Chondrocyte (in vitro differentiated cells): ENCODE measurements at regions not wholly inside any gene's neighbourhood (a gene's known extent, or its start where the extent isn't known, plus 50 kb on each side); places are given as distances from the start of the nearest gene placed in this dataset.

Experiments
- DNase-seq: peaks from one replicate; pipeline ENCODE4 v3.0.0; 2021; ENCODE audit warnings: mixed read lengths, low spot score
- H3K27ac Mint-ChIP-seq: one replicate; pipeline ENCODE4 v1.8.0; 2021; ENCODE audit warnings: mild to moderate bottlenecking, moderate library complexity, mixed read lengths; ENCODE audit not compliant: unreplicated experiment
- H3K27me3 Mint-ChIP-seq: 2 replicates; pipeline ENCODE4 v1.8.0; 2021; ENCODE audit warnings: low read depth, mixed read lengths
- H3K36me3 Mint-ChIP-seq: 2 replicates; pipeline ENCODE4 v1.8.0; 2021; ENCODE audit warnings: low read depth, mixed read lengths
- H3K4me1 Mint-ChIP-seq: 2 replicates; pipeline ENCODE4 v1.8.0; 2021; ENCODE audit warnings: low read depth, mild to moderate bottlenecking, mixed read lengths
- H3K4me3 Mint-ChIP-seq: one replicate; pipeline ENCODE4 v1.8.0; 2021; ENCODE audit warnings: mild to moderate bottlenecking, moderate library complexity, mixed read lengths; ENCODE audit not compliant: unreplicated experiment
- H3K9me3 Mint-ChIP-seq: 2 replicates; pipeline ENCODE4 v1.8.0; 2021; ENCODE audit warnings: low read depth, mixed read lengths
- TF ChIP-seq, protein P1 (sequence below): fragments of 200-600 bp; sonication (generic); IDR thresholded peaks from 2 replicates; pipeline ENCODE4 v1.5.0; 2021; ENCODE audit warnings: antibody characterized with exemption, mild to moderate bottlenecking, moderate library complexity

DNA sequence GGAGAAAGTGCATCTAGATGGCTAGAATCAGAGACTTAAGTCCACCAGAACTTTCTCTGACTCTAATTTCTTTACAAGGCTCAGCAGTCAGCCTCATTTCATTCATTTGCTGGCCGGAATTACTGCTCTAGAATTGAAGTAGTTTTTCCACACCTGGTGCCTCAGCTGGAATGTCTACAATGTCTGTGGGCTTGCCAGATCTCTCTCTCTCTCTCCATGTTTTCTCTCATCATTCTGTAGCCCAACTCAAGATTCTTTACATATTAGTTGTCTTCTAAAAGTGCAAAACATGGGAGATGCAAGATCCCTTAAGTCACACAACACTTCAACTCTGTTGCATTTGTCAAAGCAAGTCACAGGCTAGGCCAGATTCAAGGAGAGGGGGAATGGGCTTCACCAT, 103.9 kb upstream of the TAF11L2 start:
- DNase-seq: no peak
- Mint-ChIP-seq H3K27me3 (no peaks in the 10 kb centered on the region), H3K9me3 (peaks cover 5% of the 10 kb centered on the region), H3K4me3 (no peak overlapping the region), H3K4me1 (peaks cover 24% of the 10 kb centered on the region), H3K36me3 (no peaks in the 10 kb centered on the region), H3K27ac (no peak overlapping the region)
- TF ChIP-seq, protein P1, sequence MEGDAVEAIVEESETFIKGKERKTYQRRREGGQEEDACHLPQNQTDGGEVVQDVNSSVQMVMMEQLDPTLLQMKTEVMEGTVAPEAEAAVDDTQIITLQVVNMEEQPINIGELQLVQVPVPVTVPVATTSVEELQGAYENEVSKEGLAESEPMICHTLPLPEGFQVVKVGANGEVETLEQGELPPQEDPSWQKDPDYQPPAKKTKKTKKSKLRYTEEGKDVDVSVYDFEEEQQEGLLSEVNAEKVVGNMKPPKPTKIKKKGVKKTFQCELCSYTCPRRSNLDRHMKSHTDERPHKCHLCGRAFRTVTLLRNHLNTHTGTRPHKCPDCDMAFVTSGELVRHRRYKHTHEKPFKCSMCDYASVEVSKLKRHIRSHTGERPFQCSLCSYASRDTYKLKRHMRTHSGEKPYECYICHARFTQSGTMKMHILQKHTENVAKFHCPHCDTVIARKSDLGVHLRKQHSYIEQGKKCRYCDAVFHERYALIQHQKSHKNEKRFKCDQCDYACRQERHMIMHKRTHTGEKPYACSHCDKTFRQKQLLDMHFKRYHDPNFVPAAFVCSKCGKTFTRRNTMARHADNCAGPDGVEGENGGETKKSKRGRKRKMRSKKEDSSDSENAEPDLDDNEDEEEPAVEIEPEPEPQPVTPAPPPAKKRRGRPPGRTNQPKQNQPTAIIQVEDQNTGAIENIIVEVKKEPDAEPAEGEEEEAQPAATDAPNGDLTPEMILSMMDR: no peak

DNA sequence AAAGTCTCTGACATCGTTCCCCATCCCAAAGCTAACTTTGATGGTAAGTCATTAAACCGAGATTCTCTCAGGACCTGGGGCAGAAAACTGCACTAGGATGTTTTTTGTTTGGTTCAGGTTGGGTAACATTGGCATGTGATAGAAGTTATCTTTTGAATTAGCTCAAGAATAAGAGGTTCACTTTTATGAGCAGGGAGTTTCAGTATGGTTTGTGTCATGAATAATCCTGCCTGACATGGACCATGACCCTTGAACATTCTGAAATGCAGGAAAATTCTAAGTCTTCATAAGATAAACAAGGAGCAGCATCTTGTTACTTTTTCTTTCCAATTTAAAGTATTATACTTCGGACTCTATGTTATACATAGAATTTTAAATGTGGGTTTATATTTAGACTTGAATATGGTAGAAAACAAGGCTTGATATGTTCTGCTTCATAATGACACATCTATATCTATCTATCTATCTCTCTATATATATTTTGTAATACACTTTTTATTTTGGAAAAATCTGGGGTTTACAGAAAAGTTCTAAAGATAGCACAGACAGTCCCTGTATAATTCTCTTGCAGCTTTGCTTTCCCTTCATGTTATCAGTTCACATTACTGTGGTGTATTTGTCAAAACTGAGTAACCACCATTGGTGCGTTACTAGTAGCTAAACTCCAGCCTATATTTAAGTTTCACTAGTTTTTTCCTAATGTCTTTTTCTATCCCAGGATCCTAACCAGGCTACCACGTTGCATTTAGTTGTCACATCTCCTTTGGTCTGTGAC, 102.7 kb upstream of the TAF11L2 start:
- H3K36me3 Mint-ChIP-seq: no peaks in the 10 kb centered on the region
- H3K9me3 Mint-ChIP-seq: peaks cover 5% of the 10 kb centered on the region
- TF ChIP-seq, protein P1: no peak
- no peak overlapping the region for H3K27ac Mint-ChIP-seq
- no peak overlapping the region for H3K4me3 Mint-ChIP-seq
- H3K27me3 Mint-ChIP-seq: no peaks in the 10 kb centered on the region
- H3K4me1 Mint-ChIP-seq: peaks cover 25% of the 10 kb centered on the region
- DNase-seq: no peak

DNA sequence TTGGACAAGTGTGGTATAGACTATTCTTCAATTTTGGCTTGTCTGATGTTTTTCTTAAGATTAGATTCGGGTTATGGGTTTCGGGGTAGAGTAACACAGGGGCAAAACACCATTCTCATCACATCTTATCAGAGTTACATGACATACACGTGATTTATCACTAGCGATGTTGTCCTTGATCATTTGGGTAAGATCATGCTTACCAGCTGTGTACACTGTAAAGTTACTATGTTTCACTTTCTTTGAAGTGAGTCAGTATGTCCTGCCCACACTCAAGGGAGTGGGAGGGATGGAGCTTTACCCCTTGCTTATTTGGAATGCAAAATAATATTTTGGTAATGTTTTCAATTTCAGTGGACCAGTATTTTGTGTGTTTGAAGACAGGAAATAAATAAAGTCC, 101.8 kb upstream of the TAF11L2 start:
- H3K4me3 Mint-ChIP-seq: no peak overlapping the region
- H3K27me3 Mint-ChIP-seq: no peaks in the 10 kb centered on the region
- TF ChIP-seq, protein P1: no peak
- peaks cover 5% of the 10 kb centered on the region for H3K9me3 Mint-ChIP-seq
- no peaks in the 10 kb centered on the region for H3K36me3 Mint-ChIP-seq
- no peak overlapping the region for H3K27ac Mint-ChIP-seq
- peaks cover 31% of the 10 kb centered on the region for H3K4me1 Mint-ChIP-seq
- no peak for DNase-seq

DNA sequence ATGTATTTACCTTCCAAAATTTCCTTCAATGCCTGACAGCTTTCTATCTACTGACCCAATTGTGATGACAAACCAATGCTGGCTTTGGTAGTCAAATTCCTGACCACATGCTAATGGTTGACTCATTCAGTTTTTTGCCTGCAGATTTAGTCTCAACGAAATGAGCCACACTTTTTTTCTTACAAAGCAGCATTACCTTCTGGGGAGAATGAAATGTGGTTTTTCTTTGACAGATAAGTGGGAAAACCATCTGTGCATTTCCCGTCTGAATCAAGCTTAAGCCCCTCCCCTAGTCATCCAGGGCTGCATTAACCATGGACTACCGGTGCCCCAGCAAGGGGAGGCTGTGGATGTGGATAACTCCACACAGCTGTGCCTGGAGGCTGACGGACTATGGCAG, 99.6 kb upstream of the TAF11L2 start:
- Mint-ChIP-seq H3K9me3 (peaks cover 5% of the 10 kb centered on the region), H3K36me3 (no peaks in the 10 kb centered on the region), H3K4me1 (peaks cover 43% of the 10 kb centered on the region), H3K27ac (peak overlapping the region; percentile 8), H3K4me3 (no peak overlapping the region), H3K27me3 (peaks cover 2% of the 10 kb centered on the region)
- no peak for DNase-seq
- TF ChIP-seq, protein P1: no peak

DNA sequence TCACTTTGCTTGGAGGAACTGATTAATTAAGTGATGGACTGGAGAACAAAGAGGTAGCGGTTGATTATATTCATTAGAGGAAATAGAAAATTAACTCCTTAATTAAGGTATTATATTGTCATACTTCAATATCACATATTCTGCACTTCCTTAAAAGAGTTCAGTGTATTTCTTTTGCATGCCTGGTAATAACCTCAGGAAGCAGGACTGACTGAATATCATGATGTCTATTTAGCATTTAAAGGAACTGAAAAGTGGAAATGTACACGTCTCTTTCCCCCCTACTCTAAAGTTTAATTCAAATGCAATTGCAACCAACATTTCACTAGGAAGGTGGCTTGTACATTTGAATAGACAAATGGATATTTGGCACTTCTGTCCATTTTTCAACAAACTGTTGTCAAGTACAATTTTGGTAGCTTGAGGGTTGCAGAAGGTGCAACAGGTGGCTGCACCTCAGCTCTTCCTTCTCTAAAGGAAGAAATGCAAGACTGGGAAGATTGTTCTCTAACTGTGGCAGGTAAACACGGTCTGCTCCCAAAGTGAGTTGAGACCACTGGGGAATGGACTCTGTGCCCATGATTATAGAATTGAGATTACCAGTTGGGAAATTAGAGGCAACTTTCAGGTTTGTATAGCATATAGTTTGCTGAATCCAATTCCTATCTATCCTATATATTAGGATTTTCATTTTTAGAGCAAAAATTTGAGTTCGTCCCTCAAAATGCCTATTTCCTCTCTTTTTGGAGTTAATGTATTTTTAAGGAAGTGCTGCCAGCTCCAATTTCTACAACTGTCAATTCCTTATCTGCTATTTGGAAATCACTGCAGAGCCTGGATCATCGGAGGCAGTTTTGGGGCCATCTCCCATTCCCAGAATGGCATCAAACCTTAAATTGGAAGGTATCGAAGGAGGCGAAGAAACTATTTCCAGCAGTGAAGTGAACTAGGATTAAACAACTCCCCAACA, 98.9 kb upstream of the TAF11L2 start:
- H3K27me3 Mint-ChIP-seq: peaks cover 2% of the 10 kb centered on the region
- TF ChIP-seq, protein P1: no peak
- no peak for DNase-seq
- H3K4me3 Mint-ChIP-seq: no peak overlapping the region
- H3K4me1 Mint-ChIP-seq: peaks cover 43% of the 10 kb centered on the region
- H3K36me3 Mint-ChIP-seq: no peaks in the 10 kb centered on the region
- H3K9me3 Mint-ChIP-seq: peaks cover 5% of the 10 kb centered on the region
- H3K27ac Mint-ChIP-seq: peak overlapping the region; percentile 8
